GM12892 (cell line): ENCODE measurements at regions not wholly inside any gene's neighbourhood (a gene's known extent, or its start where the extent isn't known, plus 50 kb on each side); places are given as distances from the start of the nearest gene placed in this dataset.

Experiments
- POLR2A ChIP-seq: IDR thresholded peaks from 2 replicates; pipeline ENCODE4 v1.6.1; 2011; ENCODE audit warnings: low read depth, low read length, control low read depth
- POLR2AphosphoS5 ChIP-seq: IDR thresholded peaks from 2 replicates; pipeline ENCODE4 v1.6.1; 2011; ENCODE audit warnings: low read depth, low read length, control low read depth
- TAF1 ChIP-seq: IDR thresholded peaks from 2 replicates; pipeline ENCODE4 v1.6.1; 2011; ENCODE audit warnings: low read depth, mild to moderate bottlenecking, control low read depth, low read length, borderline replicate concordance

DNA sequence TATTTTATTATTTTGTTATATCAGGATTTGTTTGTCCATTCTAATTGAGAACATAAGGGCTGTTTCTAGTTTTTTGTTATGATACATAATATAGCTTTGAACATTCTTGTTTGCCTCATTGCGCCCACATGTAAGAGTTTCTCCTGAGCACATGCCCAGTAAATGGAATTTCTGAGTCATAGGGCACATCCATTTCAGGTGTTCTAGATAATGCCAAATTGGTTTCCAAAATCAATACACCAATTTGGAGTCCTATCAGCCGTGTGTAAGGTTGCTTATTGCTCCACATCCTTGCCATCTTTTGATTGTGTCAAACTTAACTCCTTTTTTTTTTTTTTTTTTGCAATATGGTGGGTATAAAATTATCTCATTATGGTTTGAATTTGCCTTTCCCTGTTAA is 97.9 kb upstream of the RESF1 start:
- TF ChIP-seq POLR2AphosphoS5 (no peak), TAF1 (no peak), POLR2A (no peak)
